ENCODE measurements at regions not wholly inside any gene's neighbourhood (a gene's known extent, or its start where the extent isn't known, plus 50 kb on each side); places are given as distances from the start of the nearest gene placed in this dataset.
"Not testable (repeated sequence)": the region's sequence is repeated elsewhere in the genome, so short reads cannot be mapped to it uniquely, and the experiment has no call there.

DNA sequence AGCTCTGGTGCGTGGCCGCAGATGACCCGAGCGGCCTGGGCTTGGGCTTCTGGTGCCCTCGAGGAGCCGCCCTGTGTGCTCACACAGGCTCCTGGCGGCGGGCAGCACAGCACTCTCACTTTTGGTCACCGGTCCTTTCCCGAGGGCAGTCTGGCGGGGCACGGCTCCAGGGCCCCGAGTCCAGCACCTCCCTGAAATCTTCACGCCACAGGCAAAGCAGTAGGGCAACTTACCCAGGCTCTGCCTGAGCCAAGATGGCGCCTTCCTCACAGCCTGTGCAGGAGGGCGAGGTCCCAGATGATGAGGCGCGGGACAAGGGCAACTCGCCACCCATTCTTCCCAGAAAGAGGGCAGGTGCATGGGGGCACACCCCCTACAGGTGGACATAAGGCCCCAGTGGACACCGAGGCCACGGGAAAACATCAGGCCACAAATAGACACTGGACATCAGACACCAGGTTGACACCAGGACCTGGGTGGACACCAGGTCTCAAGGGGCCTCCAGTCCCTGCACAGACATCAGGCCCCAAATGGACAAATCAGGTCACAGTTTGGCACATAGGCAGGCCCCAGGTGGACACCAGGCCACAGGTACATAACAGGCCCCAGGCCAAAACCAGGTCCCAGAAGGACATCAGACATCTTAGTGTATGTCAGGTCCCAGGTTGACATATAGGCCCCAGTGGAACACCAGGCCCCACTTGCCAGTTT lies 57.6 kb upstream of the SEPTIN5 start:
- TF ChIP-seq, protein P1, sequence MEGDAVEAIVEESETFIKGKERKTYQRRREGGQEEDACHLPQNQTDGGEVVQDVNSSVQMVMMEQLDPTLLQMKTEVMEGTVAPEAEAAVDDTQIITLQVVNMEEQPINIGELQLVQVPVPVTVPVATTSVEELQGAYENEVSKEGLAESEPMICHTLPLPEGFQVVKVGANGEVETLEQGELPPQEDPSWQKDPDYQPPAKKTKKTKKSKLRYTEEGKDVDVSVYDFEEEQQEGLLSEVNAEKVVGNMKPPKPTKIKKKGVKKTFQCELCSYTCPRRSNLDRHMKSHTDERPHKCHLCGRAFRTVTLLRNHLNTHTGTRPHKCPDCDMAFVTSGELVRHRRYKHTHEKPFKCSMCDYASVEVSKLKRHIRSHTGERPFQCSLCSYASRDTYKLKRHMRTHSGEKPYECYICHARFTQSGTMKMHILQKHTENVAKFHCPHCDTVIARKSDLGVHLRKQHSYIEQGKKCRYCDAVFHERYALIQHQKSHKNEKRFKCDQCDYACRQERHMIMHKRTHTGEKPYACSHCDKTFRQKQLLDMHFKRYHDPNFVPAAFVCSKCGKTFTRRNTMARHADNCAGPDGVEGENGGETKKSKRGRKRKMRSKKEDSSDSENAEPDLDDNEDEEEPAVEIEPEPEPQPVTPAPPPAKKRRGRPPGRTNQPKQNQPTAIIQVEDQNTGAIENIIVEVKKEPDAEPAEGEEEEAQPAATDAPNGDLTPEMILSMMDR (IDR thresholded peaks at IDR 0.05; ENCODE audit: control extremely low read depth, extremely low read depth, low read depth, missing control alignments) = no peak
- POLR2A ChIA-PET = no interaction called here
- DNase-seq (ENCODE audit: extremely low spot score) = no peak
- CTCF ChIA-PET = no interaction called here

- POLR2A ChIA-PET = no interaction called here
- TF ChIP-seq, protein P1 (IDR thresholded peaks at IDR 0.05; ENCODE audit: control extremely low read depth, extremely low read depth, low read depth, missing control alignments) = no peak
Measured at GRCh38 chr22:19657252-19658056, 56.8 kb upstream of the SEPTIN5 start.

GRCh38 chr22:19658057-19658966 lies 56.0 kb upstream of the SEPTIN5 start:
- DNase-seq (ENCODE audit: extremely low spot score) = no peak
- TF ChIP-seq, protein P1 (IDR thresholded peaks at IDR 0.05; ENCODE audit: control extremely low read depth, extremely low read depth, low read depth, missing control alignments) = no peak
- ChIA-PET CTCF (no interaction called here), POLR2A (no interaction called here)

More at GRCh38 chr22:19657252-19658056, 56.8 kb upstream of the SEPTIN5 start:
- CTCF ChIA-PET = no interaction called here
- no peak for DNase-seq (ENCODE audit: extremely low spot score)

- TF ChIP-seq, protein P1 (IDR thresholded peaks at IDR 0.05; ENCODE audit: control extremely low read depth, extremely low read depth, low read depth, missing control alignments) = no peak
- no peak for DNase-seq (ENCODE audit: extremely low spot score)
- ChIA-PET CTCF (no interaction called here), POLR2A (no interaction called here)
Measured at GRCh38 chr22:19658967-19659804, 55.1 kb upstream of the SEPTIN5 start.

DNA sequence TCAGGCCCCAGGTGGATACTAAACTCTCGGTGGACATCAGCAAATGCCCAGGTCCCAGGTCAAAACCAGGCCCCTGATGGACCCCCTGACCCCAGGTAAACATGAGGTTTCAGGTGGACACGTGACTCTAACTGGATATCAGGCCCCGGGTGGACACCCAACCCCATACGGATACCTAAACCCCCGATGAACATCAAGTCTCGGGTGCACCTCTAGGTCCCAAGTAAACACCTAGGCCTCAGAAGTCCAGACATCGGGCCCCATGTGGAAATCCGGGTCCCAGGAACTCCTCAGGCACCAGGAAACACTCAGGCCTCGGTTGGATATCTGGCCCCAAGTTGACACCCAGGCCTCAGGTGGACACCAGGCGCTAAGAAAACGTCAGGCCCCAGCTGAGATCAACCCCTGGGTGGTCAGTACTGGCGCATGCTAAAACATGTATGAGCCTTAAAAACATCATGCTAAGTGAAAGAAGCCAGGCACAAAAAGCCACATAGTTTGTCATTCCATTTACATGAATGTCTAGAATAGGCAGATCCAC lies 54.4 kb upstream of the SEPTIN5 start:
- DNase-seq (ENCODE audit: extremely low spot score) = no peak
- CTCF ChIA-PET = no interaction called here
- TF ChIP-seq, protein P1 (IDR thresholded peaks at IDR 0.05; ENCODE audit: control extremely low read depth, extremely low read depth, low read depth, missing control alignments) = no peak
- POLR2A ChIA-PET = no interaction called here

DNA sequence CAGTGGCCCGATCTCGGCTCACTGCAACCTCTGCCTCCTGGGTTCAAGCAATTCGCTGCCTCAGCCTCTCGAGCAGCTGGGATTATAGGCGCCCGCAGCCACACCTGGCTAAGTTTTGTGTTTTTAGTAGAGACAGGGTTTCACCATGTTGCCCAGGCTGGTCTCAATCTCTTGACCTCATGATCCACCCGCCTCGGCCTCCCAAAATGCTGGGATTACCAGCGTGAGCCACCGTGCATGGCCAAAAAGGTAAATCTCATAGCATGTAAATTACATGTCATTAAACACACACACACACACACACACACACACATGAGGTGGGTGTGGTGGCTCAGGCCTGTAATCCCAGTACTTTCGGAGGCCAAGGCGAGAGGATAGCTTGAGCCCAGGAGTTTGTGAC lies 53.7 kb upstream of the SEPTIN5 start:
- DNase-seq (ENCODE audit: extremely low spot score); CTCF ChIA-PET: not testable (repeated sequence)
- POLR2A ChIA-PET = interaction anchor here (0.7 kb wide), 1 partner anchor 434 kb away, joined by 3 read pairs; no protein-coding TSS in a partner anchor
